ENCODE measurements at regions not wholly inside any gene's neighbourhood (a gene's known extent, or its start where the extent isn't known, plus 50 kb on each side); places are given as distances from the start of the nearest gene placed in this dataset.

GRCh38 chr14:82070753-82071152 is 537.1 kb upstream of the SEL1L start:
- TF ChIP-seq SIN3A (IDR thresholded peaks at IDR 0.05; ENCODE audit: borderline replicate concordance, insufficient read depth, low read length) (no peak), FOXP2 (optimal IDR thresholded peaks at IDR 0.05; ENCODE audit: borderline replicate concordance, extremely low read depth, extremely low read length, insufficient read depth) (no peak), REST (IDR thresholded peaks at IDR 0.05; ENCODE audit: insufficient read depth in 1 of 2, low read depth in 2 of 2, low read length in 2 of 2) (no peak), TAF1 (IDR thresholded peaks at IDR 0.05; ENCODE audit: borderline replicate concordance, insufficient read depth, low read length) (no peak), POLR2AphosphoS5 (IDR thresholded peaks at IDR 0.05; ENCODE audit: low read depth, low read length) (no peak)

- TF ChIP-seq TAF1 (IDR thresholded peaks at IDR 0.05; ENCODE audit: borderline replicate concordance, insufficient read depth, low read length) (no peak), POLR2AphosphoS5 (IDR thresholded peaks at IDR 0.05; ENCODE audit: low read depth, low read length) (no peak), REST (IDR thresholded peaks at IDR 0.05; ENCODE audit: insufficient read depth in 1 of 2, low read depth in 2 of 2, low read length in 2 of 2) (no peak), FOXP2 (optimal IDR thresholded peaks at IDR 0.05; ENCODE audit: borderline replicate concordance, extremely low read depth, extremely low read length, insufficient read depth) (no peak), SIN3A (IDR thresholded peaks at IDR 0.05; ENCODE audit: borderline replicate concordance, insufficient read depth, low read length) (no peak)
These were observed 539.9 kb upstream of the SEL1L start for GRCh38 chr14:82073547-82073946.

- TF ChIP-seq POLR2AphosphoS5 (IDR thresholded peaks at IDR 0.05; ENCODE audit: low read depth, low read length) (no peak), FOXP2 (optimal IDR thresholded peaks at IDR 0.05; ENCODE audit: borderline replicate concordance, extremely low read depth, extremely low read length, insufficient read depth) (no peak), TAF1 (IDR thresholded peaks at IDR 0.05; ENCODE audit: borderline replicate concordance, insufficient read depth, low read length) (no peak), SIN3A (IDR thresholded peaks at IDR 0.05; ENCODE audit: borderline replicate concordance, insufficient read depth, low read length) (no peak), REST (IDR thresholded peaks at IDR 0.05; ENCODE audit: insufficient read depth in 1 of 2, low read depth in 2 of 2, low read length in 2 of 2) (peak; percentile 86 to 97)
These were observed 541.9 kb upstream of the SEL1L start for GRCh38 chr14:82075566-82075965.

- no peak for TF ChIP-seq FOXP2 (optimal IDR thresholded peaks at IDR 0.05; ENCODE audit: borderline replicate concordance, extremely low read depth, extremely low read length, insufficient read depth)
- TF ChIP-seq POLR2AphosphoS5 (IDR thresholded peaks at IDR 0.05; ENCODE audit: low read depth, low read length): no peak
- TF ChIP-seq SIN3A (IDR thresholded peaks at IDR 0.05; ENCODE audit: borderline replicate concordance, insufficient read depth, low read length): no peak
- TF ChIP-seq REST (IDR thresholded peaks at IDR 0.05; ENCODE audit: insufficient read depth in 1 of 2, low read depth in 2 of 2, low read length in 2 of 2): no peak
- no peak for TF ChIP-seq TAF1 (IDR thresholded peaks at IDR 0.05; ENCODE audit: borderline replicate concordance, insufficient read depth, low read length)
These were observed 545.9 kb upstream of the SEL1L start for GRCh38 chr14:82079553-82079952.

- TF ChIP-seq SIN3A (IDR thresholded peaks at IDR 0.05; ENCODE audit: borderline replicate concordance, insufficient read depth, low read length) (no peak), REST (IDR thresholded peaks at IDR 0.05; ENCODE audit: insufficient read depth in 1 of 2, low read depth in 2 of 2, low read length in 2 of 2) (no peak), POLR2AphosphoS5 (IDR thresholded peaks at IDR 0.05; ENCODE audit: low read depth, low read length) (no peak), TAF1 (IDR thresholded peaks at IDR 0.05; ENCODE audit: borderline replicate concordance, insufficient read depth, low read length) (no peak), FOXP2 (optimal IDR thresholded peaks at IDR 0.05; ENCODE audit: borderline replicate concordance, extremely low read depth, extremely low read length, insufficient read depth) (no peak)
These were observed 546.7 kb upstream of the SEL1L start for GRCh38 chr14:82080370-82080769.
